MCF 10A (cell line): ENCODE measurements at regions not wholly inside any gene's neighbourhood (a gene's known extent, or its start where the extent isn't known, plus 50 kb on each side); places are given as distances from the start of the nearest gene placed in this dataset.

ENCODE experiments used
- BruUV-seq: library from RNA; stranded (reverse); fragments of 400-500 nt; replicated peaks from 2 replicates; lab custom pipeline; 2021; lab: Mats Ljungman, UMichigan
- CTCF ChIA-PET: fragments of 300-600 bp; sonication (Branson Sonifier 250); formaldehyde crosslinking; extraction: SDS; loops from one replicate; lab custom pipeline; 2021; ENCODE audit warnings: antibody characterized with exemption, inconsistent platforms; lab: Yijun Ruan, JAX
- POLR2A ChIA-PET: fragments of 300-600, 350-650 bp; sonication (Branson Sonifier 250); formaldehyde crosslinking; extraction: SDS; loops from one replicate; lab custom pipeline; 2020; ENCODE audit warnings: antibody characterized with exemption, inconsistent platforms; lab: Yijun Ruan, JAX
- DNase-seq: peaks from one replicate; pipeline ENCODE4 v3.0.0-alpha.2; 2018; ENCODE audit not compliant: unreplicated experiment
- H3K27ac Mint-ChIP-seq: one replicate; pipeline ENCODE4 v1.8.0; 2022; ENCODE audit warnings: mild to moderate bottlenecking, low read depth, mixed read lengths; ENCODE audit not compliant: unreplicated experiment
- H3K27me3 Mint-ChIP-seq: one replicate; pipeline ENCODE4 v1.8.0; 2022; ENCODE audit warnings: mixed read lengths; ENCODE audit not compliant: insufficient read depth, unreplicated experiment
- H3K36me3 Mint-ChIP-seq: one replicate; pipeline ENCODE4 v1.8.0; 2022; ENCODE audit warnings: mild to moderate bottlenecking, moderate library complexity, mixed read lengths; ENCODE audit not compliant: insufficient read depth, unreplicated experiment
- H3K4me1 Mint-ChIP-seq: one replicate; pipeline ENCODE4 v1.8.0; 2022; ENCODE audit warnings: mixed read lengths; ENCODE audit not compliant: insufficient read depth, unreplicated experiment
- H3K4me3 Mint-ChIP-seq: one replicate; pipeline ENCODE4 v1.8.0; 2022; ENCODE audit warnings: mild to moderate bottlenecking, moderate library complexity, mixed read lengths; ENCODE audit not compliant: unreplicated experiment
- H3K9me3 Mint-ChIP-seq: one replicate; pipeline ENCODE4 v1.8.0; 2022; ENCODE audit warnings: mixed read lengths; ENCODE audit not compliant: unreplicated experiment
- intact Hi-C: fragments of 100-400 bp; cut with micrococcal nuclease; formaldehyde crosslinking; loops from 2 replicates; pipeline ENCODE4 v1.14.1; 2022
- TF ChIP-seq, protein P1 (sequence below): fragments of 200-600 bp; IDR thresholded peaks from one replicate; pipeline ENCODE4 v1.8.0; 2022; ENCODE audit warnings: antibody characterized with exemption, mild to moderate bottlenecking; ENCODE audit not compliant: unreplicated experiment

DNA sequence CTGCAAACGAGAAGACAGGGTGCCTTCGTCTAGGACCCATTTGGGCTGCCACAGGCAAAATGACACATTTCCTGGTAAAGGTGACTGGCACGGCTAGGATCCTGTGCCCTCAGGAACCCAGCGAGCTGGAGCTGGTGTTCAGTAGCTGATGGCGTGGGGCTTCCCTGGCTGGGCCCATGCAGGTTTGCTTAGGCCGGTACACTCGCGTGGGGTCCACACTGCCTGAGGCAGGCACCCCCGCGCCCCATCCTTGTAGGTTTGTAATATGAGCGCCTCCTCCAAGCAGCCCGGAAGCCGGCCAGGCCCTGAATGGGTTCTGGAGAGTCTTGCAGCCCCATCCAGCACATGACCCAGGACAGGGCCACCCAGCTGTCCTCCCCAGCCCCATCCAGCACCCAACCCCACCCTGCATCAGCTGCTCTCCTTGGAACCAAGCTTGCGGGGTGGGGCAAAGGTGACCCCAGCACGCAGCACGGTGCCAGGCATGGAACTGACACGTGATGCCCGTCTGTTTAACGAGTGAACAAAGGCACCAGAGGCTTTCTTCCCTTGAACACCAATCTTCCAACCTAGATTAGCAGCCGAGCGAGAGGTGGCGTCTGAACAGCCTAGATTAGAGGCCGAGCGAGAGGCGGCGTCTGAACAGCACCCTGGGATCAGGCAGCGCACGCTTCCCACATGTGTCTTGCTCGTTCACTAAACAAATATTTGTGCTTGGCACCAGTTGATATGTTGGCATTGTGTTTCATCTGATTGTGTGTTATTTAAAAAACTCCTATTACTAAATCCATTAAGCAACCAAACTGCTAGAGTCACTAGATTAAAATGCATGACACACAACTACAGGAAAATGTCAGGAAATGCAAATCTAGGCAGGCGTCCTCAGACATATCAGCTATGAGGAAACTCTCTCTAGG, 112.1 kb downstream of the DLL1 start:
- H3K27me3 Mint-ChIP-seq, result peaks cover 22% of the 10 kb centered on the region
- peaks cover 13% of the 10 kb centered on the region for H3K4me1 Mint-ChIP-seq
- H3K9me3 Mint-ChIP-seq, result peaks cover 8% of the 10 kb centered on the region
- POLR2A ChIA-PET, result interaction anchor here (0.7 to 3.9 kb wide), 6 partner anchors 46 to 156 kb away, joined by 3 to 43 read pairs (median 4); no protein-coding TSS in a partner anchor
- peak; percentile 97 for DNase-seq
- TF ChIP-seq, protein P1, sequence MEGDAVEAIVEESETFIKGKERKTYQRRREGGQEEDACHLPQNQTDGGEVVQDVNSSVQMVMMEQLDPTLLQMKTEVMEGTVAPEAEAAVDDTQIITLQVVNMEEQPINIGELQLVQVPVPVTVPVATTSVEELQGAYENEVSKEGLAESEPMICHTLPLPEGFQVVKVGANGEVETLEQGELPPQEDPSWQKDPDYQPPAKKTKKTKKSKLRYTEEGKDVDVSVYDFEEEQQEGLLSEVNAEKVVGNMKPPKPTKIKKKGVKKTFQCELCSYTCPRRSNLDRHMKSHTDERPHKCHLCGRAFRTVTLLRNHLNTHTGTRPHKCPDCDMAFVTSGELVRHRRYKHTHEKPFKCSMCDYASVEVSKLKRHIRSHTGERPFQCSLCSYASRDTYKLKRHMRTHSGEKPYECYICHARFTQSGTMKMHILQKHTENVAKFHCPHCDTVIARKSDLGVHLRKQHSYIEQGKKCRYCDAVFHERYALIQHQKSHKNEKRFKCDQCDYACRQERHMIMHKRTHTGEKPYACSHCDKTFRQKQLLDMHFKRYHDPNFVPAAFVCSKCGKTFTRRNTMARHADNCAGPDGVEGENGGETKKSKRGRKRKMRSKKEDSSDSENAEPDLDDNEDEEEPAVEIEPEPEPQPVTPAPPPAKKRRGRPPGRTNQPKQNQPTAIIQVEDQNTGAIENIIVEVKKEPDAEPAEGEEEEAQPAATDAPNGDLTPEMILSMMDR, result no peak
- CTCF ChIA-PET, result interaction anchor here (1.4 kb wide), 1 partner anchor 114 kb away, joined by 4 read pairs; no protein-coding TSS in a partner anchor
- peak overlapping the region; percentile 83 for H3K27ac Mint-ChIP-seq
- BruUV-seq, result no TSS peak
- H3K36me3 Mint-ChIP-seq, result peaks cover 10% of the 10 kb centered on the region
- H3K4me3 Mint-ChIP-seq, result peak overlapping the region; percentile 20
- intact Hi-C loops, result loop anchor here (1.0 to 10.0 kb wide), 3 partner anchors 47 to 336 kb away; partner anchors contain the start of gene DLL1

DNA sequence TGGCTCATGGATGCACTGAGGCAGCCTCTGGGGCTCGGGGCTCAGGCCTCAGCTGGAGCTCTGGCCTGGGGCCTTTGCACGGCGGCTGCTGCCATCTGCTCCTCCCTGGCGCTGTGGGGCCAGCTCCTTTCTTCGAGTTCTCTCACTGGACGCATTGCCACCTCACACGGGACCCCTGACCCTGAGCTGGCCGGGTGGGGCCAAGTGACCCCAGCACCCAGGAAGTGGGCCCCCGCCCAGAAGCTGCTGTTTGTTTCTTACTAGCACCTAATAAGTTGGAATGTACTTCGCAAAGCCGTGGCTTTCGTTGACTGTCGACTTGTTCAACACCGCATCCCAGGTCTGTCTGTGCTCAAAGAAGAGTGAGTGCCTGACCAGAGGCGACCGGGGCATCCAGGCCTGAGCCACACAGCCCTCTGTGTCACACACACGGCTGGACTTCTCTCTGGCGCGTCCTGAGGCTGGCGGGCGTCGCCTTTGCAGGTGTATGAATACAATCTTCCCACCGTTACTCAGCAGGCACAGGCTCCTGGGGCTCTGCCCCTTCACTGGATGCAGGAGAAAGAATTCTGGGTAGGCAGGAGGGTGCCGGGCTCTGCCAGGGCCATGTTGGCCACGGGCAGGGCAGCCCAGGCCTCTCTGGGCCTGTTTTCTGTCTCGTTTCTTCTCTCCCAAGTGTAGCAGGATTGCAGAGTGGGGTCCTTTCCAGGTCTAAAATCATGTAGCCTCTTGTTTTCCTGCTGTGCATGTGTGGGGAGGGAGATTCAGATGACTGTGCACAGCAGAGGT, 112.9 kb downstream of the DLL1 start:
- no TSS peak for BruUV-seq
- Mint-ChIP-seq H3K36me3 (peaks cover 10% of the 10 kb centered on the region), H3K4me1 (peaks cover 13% of the 10 kb centered on the region), H3K9me3 (no peaks in the 10 kb centered on the region), H3K4me3 (no peak overlapping the region), H3K27ac (peak overlapping the region; percentile 83), H3K27me3 (peaks cover 30% of the 10 kb centered on the region)
- POLR2A ChIA-PET, result interaction anchor here (0.7 to 3.9 kb wide), 4 partner anchors 47 to 155 kb away, joined by 3 to 43 read pairs (median 6); no protein-coding TSS in a partner anchor
- DNase-seq, result no peak
- CTCF ChIA-PET, result interaction anchor here (1.4 kb wide), 1 partner anchor 114 kb away, joined by 4 read pairs; no protein-coding TSS in a partner anchor
- TF ChIP-seq, protein P1, result no peak
- intact Hi-C loops, result loop anchor here (10.0 kb wide), 2 partner anchors 117 to 337 kb away; partner anchors contain the start of gene DLL1

DNA sequence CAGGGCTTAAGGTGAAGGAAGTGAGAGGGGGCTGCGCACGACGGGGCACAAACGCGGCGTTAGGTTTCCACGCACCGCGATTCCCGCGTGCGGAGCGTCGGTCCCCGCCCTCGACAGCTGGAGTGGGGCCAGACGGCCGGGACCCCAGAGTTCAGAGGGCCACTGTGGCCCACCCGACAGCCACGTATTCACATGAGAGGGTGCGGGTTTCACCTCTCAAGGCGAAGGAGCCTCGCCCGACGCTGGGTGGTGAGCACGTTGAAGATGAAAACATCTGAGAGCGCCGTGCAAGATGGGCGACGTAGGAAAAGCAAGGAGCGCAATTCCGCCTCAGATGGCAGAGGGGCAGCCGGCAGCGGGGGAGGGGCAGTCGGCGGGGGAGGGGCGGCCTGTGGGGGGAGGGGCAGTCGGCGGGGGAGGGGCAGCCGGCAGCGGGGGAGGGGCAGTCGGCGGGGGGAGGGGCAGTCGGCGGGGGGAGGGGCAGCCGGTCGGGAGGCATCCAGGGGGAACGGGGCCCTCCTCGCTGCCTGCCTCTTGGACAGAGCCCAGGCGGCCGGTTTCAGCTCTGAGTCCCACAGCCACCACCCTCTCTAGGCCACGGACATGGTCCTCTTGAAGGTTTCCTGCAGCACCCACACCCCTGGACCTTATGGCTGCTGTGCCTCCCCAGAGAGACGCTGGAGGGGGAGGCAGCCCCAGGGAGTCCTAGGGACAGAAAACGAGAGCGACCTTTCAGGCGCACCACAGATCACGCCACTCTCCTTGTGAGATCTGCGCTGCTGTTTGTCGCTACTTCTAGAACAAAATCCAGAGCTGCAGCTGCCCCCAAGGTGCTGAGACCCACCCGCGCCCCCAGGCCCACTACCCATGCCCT, 113.7 kb downstream of the DLL1 start:
- POLR2A ChIA-PET, result interaction anchor here (0.7 kb wide), 1 partner anchor 48 kb away, joined by 3 read pairs; no protein-coding TSS in a partner anchor
- intact Hi-C loops, result loop anchor here (10.0 kb wide), 2 partner anchors 118 to 338 kb away; partner anchors contain the start of gene DLL1
- no TSS peak for BruUV-seq

More for the DNA sequence above, 113.7 kb downstream of the DLL1 start:
- H3K4me3 Mint-ChIP-seq, result no peak overlapping the region
- H3K4me1 Mint-ChIP-seq, result peaks cover 13% of the 10 kb centered on the region
- no peak for DNase-seq
- H3K27me3 Mint-ChIP-seq, result peaks cover 30% of the 10 kb centered on the region
- H3K27ac Mint-ChIP-seq, result no peak overlapping the region
- H3K9me3 Mint-ChIP-seq, result no peaks in the 10 kb centered on the region
- TF ChIP-seq, protein P1, result no peak
- CTCF ChIA-PET, result no interaction called here
- peaks cover 10% of the 10 kb centered on the region for H3K36me3 Mint-ChIP-seq
